ENCODE measurements at regions not wholly inside any gene's neighbourhood (a gene's known extent, or its start where the extent isn't known, plus 50 kb on each side); places are given as distances from the start of the nearest gene placed in this dataset.

- no peak for DNase-seq (ENCODE audit: low spot score)
- intact Hi-C loops (cut with DNase I) = no loop called here
Observed at GRCh38 chr10:129278686-129279085, 188.4 kb upstream of the MGMT start.

GRCh38 chr10:129279446-129280154 is 187.4 kb upstream of the MGMT start:
- DNase-seq (ENCODE audit: low spot score) = no peak
- intact Hi-C loops (cut with DNase I) = no loop called here

DNA sequence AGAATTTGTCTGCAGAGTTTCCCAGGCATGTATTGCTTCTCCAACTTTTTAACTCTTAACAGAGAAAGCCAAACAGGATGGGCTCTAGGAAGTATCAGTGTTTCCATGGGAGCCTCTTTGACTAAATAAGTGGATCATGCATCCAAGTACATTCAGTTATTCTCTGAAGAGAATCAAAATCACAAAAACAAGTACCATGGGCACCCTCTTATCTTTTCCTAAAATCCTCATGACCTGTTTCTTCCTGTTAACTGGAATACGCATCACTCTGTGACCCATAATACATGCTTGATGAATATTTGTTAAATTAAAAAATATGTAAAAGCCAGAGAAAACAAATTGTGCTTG is 186.9 kb upstream of the MGMT start:
- DNase-seq (ENCODE audit: low spot score) = no peak
- intact Hi-C loops (cut with DNase I) = no loop called here

DNA sequence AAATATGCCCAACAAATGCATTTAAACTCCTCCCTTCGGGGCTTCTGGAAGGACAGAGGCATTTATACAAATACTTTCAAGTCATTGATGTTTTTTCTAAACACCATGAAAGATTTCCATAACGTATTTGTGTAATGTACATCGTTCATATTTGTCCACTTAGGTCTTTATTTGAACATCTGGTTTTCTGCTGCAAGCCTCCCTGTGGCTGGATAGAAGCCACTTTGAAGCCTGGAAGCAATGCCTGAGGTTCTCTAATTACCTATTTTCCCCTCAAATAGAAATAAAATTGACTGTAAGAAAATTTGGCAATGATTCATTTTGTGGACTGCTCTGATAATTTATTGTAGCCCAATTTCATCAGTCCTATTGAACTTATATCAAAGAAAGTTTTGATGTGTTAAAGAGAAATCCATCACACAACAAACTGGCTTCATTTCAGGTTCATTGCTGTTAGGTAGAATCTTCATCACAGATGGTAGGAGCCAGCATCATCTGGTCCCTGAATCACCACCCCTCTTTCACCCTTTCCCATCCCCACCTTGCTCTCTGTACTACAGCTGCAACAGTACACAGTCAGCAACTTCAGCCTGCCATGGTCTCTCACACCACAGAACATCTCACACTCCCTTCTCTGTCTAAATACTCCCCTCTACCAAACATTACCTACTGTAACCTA is 186.0 kb upstream of the MGMT start:
- intact Hi-C loops (cut with DNase I) = no loop called here
- DNase-seq (ENCODE audit: low spot score) = no peak

DNA sequence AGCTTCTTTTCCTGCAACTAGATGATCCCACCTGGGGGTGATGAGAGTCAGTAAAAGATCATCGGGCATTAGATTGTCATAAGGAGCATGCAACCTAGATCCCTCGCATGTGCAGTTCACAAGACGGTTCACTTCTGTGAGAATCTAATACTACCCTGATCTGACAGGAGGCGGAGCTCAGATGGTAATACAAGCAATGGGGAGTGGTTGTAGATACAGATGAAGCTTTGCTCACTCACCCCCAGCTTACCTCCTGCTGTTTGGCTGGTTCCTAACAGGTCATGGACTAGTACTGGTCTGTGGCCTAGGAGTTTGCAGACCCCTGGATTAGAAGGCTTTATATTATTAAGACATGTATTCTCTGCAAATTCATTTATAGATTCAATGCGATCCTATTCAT is 181.6 kb upstream of the MGMT start:
- intact Hi-C loops (cut with DNase I) = no loop called here
- no peak for DNase-seq (ENCODE audit: low spot score)

GRCh38 chr10:129288999-129289584 is 177.9 kb upstream of the MGMT start:
- intact Hi-C loops (cut with DNase I) = no loop called here

GRCh38 chr10:129293991-129294700 is 172.9 kb upstream of the MGMT start:
- intact Hi-C loops (cut with DNase I) = no loop called here
- DNase-seq (ENCODE audit: low spot score) = no peak

More at GRCh38 chr10:129288999-129289584, 177.9 kb upstream of the MGMT start:
- DNase-seq (ENCODE audit: low spot score) = no peak

DNA sequence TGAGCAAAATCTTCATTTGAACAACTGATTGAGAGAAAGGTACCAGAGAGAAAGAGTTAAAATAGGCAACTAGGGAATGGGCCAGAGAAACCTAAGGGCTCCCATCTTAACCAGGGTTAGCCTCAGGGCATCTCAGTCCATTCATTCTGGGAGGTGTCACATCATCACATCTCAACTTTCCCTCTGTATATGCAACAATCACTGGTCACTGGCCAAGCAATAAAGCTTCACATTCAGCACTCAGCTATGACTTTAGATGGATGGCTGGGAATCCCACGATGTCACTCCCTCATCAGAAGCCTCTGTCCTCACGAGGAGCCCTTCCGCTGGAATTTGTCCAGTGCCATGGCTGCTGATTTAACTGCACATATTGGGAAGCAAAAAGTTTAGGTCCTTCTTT is 172.1 kb upstream of the MGMT start:
- DNase-seq (ENCODE audit: low spot score) = no peak
- intact Hi-C loops (cut with DNase I) = no loop called here

DNA sequence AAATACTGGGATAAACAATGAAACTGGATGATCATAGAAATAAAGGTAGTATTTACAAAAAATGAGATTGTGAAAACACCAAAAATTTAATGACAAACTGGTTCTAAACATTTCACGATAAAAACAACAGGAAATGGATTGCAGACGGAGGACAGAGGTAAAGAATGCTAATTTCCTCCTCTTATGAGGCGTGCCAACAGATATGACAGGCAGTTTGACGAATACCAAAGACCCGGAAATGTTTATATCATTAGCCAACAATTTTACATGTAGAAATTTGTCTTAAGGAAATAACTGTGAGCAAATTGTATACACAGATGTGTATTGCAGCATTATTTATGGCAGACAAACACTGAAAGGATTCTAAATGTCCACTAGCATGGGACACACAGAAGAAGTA is 162.0 kb upstream of the MGMT start:
- intact Hi-C loops (cut with DNase I) = no loop called here

DNA sequence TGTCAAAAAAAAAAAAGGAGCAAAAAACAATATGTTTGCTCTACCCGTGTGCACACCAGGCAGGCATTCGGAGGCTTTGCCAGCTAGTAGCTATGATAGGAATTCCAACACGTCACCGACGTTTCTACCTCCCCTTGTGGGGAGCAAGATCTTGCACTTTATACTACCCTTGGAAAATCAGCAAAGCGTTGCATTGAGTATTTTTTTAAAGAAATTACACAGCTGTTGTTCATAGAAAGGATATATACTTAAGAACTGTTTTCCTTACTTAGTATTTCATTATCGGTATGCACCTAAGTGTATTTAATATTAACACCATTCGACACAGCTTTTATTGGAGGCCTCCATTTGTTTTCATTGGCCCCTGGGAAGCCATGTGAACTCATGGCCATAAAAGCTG is 159.9 kb upstream of the MGMT start:
- DNase-seq (ENCODE audit: low spot score) = no peak
- intact Hi-C loops (cut with DNase I) = no loop called here

More for the DNA sequence above, 162.0 kb upstream of the MGMT start:
- no peak for DNase-seq (ENCODE audit: low spot score)

GRCh38 chr10:129308953-129309564 is 158.0 kb upstream of the MGMT start:
- no peak for DNase-seq (ENCODE audit: low spot score)
- intact Hi-C loops (cut with DNase I) = no loop called here

GRCh38 chr10:129309565-129309964 is 157.5 kb upstream of the MGMT start:
- intact Hi-C loops (cut with DNase I) = no loop called here
- no peak for DNase-seq (ENCODE audit: low spot score)

DNA sequence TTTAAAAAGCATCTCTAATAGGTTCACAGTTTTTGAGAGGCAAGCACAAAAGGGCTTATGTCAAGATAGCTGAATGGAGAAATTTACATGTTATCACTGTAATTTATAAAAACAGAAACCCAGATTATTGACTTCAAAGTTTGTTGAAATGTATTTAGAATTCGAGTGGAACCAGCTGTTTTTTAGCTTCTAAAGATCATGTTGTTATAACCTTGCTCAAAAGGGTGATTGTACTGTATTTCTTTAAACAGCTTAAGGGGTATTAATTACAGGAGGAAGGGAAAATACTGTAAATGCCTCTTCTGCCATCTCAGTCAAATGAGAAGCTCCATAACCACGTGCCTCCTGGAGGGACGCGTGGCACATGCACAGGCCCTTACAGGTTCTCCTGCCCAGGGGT is 156.2 kb upstream of the MGMT start:
- intact Hi-C loops (cut with DNase I) = no loop called here

GRCh38 chr10:129319934-129320333 is 147.1 kb upstream of the MGMT start:
- DNase-seq (ENCODE audit: low spot score) = no peak
- intact Hi-C loops (cut with DNase I) = no loop called here

More for the DNA sequence above, 156.2 kb upstream of the MGMT start:
- DNase-seq (ENCODE audit: low spot score) = no peak

- no peak for DNase-seq (ENCODE audit: low spot score)
- intact Hi-C loops (cut with DNase I) = no loop called here
Observed at GRCh38 chr10:129320340-129320739, 146.7 kb upstream of the MGMT start.

DNA sequence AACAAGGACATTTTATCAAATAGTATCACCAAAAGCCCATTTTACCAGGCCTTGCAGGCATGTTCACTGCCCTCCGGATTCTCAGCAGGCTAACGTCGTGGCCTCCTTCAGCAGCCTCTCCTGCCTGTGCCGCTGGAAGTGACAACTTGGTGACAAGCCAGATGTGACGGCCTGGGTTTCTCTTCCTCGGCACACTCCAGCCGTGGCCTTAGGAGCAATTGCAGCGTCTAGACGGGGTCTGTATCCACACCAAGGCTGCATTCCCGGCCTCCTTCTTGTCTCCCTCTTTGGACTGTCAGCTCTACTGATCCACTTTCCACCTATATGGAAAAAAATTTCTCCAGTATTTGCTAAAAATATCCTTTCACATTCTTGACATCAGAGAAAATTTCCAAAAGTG is 145.3 kb upstream of the MGMT start:
- no peak for DNase-seq (ENCODE audit: low spot score)
- intact Hi-C loops (cut with DNase I) = no loop called here

DNA sequence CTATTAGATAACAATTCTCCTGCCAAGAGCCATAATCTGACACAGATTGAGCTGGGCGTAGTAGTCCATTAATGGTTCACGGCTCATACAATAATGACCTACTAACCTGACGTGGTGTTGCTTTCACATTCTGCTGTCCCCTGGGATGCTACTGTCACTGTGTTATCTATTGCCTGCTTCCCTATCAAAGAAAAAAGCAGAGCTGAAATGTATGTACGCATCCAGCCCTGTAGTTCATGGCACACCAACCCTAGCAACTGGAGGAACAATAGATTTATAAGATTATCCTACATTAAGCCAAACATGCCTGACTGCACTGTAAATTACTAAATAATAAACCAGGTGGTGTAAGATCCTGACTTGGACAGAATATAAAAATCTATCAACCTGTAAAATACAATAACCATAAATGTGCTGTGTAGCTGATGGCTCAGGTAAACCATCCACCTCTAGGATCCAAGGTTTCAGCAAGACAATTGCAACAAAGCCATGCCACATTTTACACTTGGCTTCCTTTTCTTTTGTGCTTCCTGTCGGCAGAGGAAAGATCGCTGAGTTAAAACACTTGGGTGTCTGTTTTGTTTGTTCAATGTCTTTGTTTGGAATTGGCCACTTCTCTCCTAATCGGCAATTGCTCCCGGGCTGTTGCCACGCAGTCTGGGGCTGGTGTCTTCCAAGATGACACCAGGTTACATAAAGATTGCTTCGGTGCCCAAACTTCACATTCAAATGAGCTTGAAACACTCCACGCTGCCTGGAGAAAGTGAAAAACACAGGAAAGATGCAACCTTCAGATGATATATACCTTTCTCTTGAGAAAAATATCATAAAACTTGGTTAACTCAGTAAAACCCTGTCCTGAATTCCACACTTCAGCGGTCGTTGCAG is 143.9 kb upstream of the MGMT start:
- intact Hi-C loops (cut with DNase I) = no loop called here

GRCh38 chr10:129323879-129324278 is 143.2 kb upstream of the MGMT start:
- intact Hi-C loops (cut with DNase I) = no loop called here
- DNase-seq (ENCODE audit: low spot score) = no peak

More for the DNA sequence above, 143.9 kb upstream of the MGMT start:
- no peak for DNase-seq (ENCODE audit: low spot score)

DNA sequence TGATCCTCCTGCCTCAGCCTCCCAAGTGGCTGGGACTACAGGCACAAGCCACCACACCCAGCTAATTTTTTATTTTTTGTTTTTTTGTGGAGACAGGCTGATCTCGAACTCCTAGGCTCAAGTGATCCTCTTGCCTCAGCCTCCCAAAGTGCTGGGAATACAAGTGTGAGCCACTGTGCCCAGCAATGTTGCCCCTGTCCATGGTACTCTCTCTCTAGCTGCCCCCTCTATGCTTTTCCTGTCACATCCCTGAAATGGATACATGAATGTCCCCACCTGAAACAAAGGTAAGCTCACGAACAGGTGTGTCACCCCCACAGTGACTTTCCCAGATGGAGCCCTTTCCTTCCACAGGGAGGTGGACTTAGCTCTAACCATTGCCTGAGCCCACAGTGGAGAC is 141.1 kb upstream of the MGMT start:
- intact Hi-C loops (cut with DNase I) = no loop called here
- DNase-seq (ENCODE audit: low spot score) = no peak

Measured in cardiac septum (tissue), 1 donor.